HG02852 (cell line): ENCODE measurements at regions not wholly inside any gene's neighbourhood (a gene's known extent, or its start where the extent isn't known, plus 50 kb on each side); places are given as distances from the start of the nearest gene placed in this dataset.
"Not testable (repeated sequence)": the region's sequence is repeated elsewhere in the genome, so short reads cannot be mapped to it uniquely, and the experiment has no call there.

Experiments
- ATAC-seq: cut with Tn5 transposase; IDR thresholded peaks from one replicate; pipeline ENCODE4 v1.9.1; 2021; ENCODE audit warnings: mild to moderate bottlenecking, moderate library complexity; ENCODE audit not compliant: unreplicated experiment

DNA sequence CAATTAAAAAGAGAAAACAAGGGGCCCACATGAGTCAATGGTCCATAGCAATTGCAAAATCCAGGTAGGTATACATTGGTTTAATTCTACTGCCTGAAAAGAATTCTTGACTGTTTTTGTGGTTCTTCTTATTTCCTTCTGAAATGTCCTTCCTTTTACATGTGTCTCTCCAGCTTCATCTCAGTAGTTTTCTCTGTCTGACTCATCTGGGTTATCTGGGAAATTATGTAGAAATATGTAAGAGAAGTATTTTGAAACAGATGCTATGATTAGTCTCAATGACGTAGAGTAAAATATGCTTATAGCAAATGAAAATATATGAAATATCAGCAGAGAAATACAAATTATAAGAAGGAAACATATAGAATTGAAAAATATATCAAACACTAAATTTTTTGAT is 953.2 kb downstream of the BRINP3 start:
- no peak for ATAC-seq

- ATAC-seq = no peak
Observed at GRCh38 chr1:189530162-189530561, 947.5 kb downstream of the BRINP3 start.

- ATAC-seq = no peak
Observed at GRCh38 chr1:189538271-189538670, 939.4 kb downstream of the BRINP3 start.

DNA sequence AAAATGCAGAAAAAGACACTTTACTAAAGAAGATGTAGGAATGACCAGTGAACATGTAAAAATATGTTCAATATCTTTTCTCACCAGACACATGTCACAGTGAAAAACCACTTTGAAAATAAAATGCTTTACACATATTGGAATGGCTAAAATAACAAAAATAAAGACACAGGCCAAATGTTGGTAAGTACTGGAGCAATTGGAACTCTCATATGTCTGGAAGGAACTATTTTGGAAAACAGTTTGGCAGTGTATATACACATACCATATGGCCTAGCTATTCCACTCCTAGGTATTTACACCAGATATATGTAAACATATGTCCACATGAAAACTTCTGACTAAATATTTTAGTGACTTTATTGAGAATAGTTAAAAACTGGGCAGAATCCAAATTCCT is 927.2 kb downstream of the BRINP3 start:
- no peak for ATAC-seq

- no peak for ATAC-seq
Observed at GRCh38 chr1:189563784-189564183, 913.9 kb downstream of the BRINP3 start.

- no peak for ATAC-seq
Observed at GRCh38 chr1:189567890-189568289, 909.8 kb downstream of the BRINP3 start.

- ATAC-seq = no peak
Observed at GRCh38 chr1:189596197-189596596, 881.5 kb downstream of the BRINP3 start.

- no peak for ATAC-seq
Observed at GRCh38 chr1:189597083-189597482, 880.6 kb downstream of the BRINP3 start.

GRCh38 chr1:189605226-189605625 is 872.4 kb downstream of the BRINP3 start:
- no peak for ATAC-seq

DNA sequence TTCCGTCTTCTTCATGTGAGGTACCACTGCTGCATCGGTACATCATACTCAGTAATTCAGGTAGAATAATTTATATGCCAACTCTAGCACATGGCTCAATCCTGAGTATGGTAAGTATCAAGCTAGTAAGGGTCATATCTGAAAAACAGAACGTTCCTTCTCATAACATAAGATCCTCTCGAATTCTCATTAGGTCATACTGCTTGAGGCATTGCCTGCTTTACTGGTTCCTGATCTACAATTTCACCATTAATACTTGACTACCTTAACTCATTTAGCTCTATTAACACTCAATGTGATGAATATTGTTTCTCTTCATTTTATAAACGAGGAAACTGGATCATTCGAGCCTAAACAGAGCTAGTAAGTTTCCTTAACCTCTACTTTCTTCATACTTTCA is 871.6 kb downstream of the BRINP3 start:
- no peak for ATAC-seq

GRCh38 chr1:189606795-189607476 is 870.7 kb downstream of the BRINP3 start:
- ATAC-seq = no peak

DNA sequence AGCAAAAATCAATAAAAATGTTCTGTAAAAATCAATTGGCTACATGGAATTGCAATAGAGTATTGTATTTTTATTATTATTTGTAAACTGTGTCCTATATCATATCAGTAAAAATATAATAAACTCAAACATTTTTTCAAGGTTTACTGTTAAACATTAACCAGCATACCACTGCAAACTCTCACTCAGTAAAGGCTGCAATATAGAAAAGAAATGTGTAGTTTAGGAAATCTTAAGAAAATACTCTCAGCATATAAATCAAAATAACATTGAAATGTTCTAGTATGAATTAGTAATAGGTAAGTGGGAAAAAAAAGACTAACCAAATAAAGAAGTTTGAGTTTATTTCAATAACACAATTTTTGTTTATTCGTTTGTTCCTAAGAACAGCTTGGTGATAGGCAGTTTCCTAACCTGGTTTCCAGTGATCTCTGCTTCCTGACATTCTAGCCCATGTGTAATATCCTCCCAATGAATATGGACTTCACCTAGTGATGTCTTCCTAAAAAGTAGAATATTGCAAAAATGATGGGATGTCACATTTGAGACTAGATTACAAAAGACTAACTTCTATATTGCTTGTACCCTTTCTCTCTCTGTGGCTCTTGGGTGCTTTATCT is 870.1 kb downstream of the BRINP3 start:
- ATAC-seq = no peak

DNA sequence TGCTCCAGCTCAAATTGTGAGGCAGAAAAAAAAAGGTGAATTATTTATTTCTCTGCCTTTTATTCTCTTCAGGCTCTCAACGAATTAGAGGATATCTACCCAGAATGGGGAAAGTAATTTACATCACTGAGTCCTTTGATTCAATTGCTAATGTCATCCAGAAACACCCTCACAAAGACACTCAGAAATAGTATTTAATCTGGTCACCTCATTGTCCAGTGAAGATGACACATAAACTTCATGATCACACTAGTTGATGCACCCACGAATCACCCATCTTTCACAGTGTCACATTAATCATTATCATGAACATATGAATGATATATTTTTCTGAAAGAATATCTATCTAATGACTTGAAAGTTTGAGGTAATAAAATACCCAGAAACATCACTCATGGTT is 868.5 kb downstream of the BRINP3 start:
- no peak for ATAC-seq

DNA sequence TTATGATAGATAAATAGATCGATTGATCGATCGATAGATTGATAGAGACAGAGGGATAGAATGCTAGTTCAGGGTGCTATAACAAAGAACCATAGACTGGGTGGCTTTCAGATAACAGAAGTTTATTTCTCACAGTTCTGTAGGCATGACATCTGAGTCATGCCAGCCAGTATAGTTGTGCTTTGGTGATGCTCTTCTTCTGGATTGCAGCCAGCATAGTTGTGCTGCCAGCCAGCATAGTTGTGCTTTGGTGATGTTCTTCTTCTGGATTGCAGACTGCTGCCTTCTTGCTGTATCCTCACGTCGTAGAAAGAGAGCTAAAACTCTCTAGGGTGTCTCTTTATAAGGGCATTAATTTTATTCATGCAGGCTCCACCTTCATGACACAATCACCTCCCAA is 860.8 kb downstream of the BRINP3 start:
- no peak for ATAC-seq

- no peak for ATAC-seq
Observed at GRCh38 chr1:189619682-189620332, 857.9 kb downstream of the BRINP3 start.

- ATAC-seq = no peak
Observed at GRCh38 chr1:189620471-189620870, 857.2 kb downstream of the BRINP3 start.

- no peak for ATAC-seq
Observed at GRCh38 chr1:189623336-189623735, 854.3 kb downstream of the BRINP3 start.

- ATAC-seq = no peak
Observed at GRCh38 chr1:189627427-189627826, 850.2 kb downstream of the BRINP3 start.

- ATAC-seq = no peak
Observed at GRCh38 chr1:189628857-189629256, 848.8 kb downstream of the BRINP3 start.

GRCh38 chr1:189633658-189634057 is 844.0 kb downstream of the BRINP3 start:
- no peak for ATAC-seq

GRCh38 chr1:189637041-189637440 is 840.6 kb downstream of the BRINP3 start:
- ATAC-seq = no peak

- ATAC-seq = not testable (repeated sequence)
Observed at GRCh38 chr1:189644156-189644555, 833.5 kb downstream of the BRINP3 start.
